GM12878 (cell line): ENCODE measurements at regions not wholly inside any gene's neighbourhood (a gene's known extent, or its start where the extent isn't known, plus 50 kb on each side); places are given as distances from the start of the nearest gene placed in this dataset.

ENCODE experiments used
- ATAC-seq: fragments of 200-7000 bp; cut with Tn5 transposase; 3 replicates; pipeline ENCODE4 v1.9.1; 2020; ENCODE audit warnings: mild to moderate bottlenecking, moderate library complexity
- BruUV-seq: library from RNA; stranded (reverse); fragments of 400-500 nt; replicated peaks from 2 replicates; lab custom pipeline; 2021; lab: Mats Ljungman, UMichigan
- CTCF ChIA-PET: fragments of 300-600 bp; sonication (Branson Sonifier 250); formaldehyde crosslinking; extraction: SDS; loops from one replicate; lab custom pipeline; 2021; ENCODE audit warnings: inconsistent platforms; lab: Yijun Ruan, JAX
- POLR2A ChIA-PET: fragments of 350-600 bp; formaldehyde crosslinking; extraction: SDS; loops from one replicate; lab custom pipeline; 2021; ENCODE audit warnings: inconsistent platforms; lab: Charles Lee
- RAD21 ChIA-PET: fragments of 300-600 bp; sonication (Branson Sonifier 250); formaldehyde crosslinking; loops from one replicate; lab custom pipeline; 2023; ENCODE audit warnings: antibody characterized with exemption; ENCODE audit not compliant: unreplicated experiment; lab: Charles Lee
- SMC1A ChIA-PET: fragments of 300-600 bp; sonication (Branson Sonifier 250); formaldehyde crosslinking; loops from one replicate; lab custom pipeline; 2023; ENCODE audit not compliant: unreplicated experiment, uncharacterized antibody; lab: Charles Lee
- DNase-seq: peaks from one replicate; pipeline ENCODE4 v3.0.0-alpha.2; 2011; ENCODE audit warnings: low read depth, low spot score
- FAIRE-seq: peaks from 3 replicates; lab custom pipeline; 2011; peaks lifted over from hg19 to GRCh38; lab: Jason Lieb, UNC
- H2AFZ ChIP-seq: 2 replicates; pipeline ENCODE4 v1.6.0; 2011; ENCODE audit warnings: low read depth, low read length, control low read depth; ENCODE audit not compliant: control insufficient read depth
- H3K27ac ChIP-seq: 2 replicates; pipeline ENCODE4 v1.5.1; 2011; ENCODE audit warnings: control low read depth; ENCODE audit not compliant: control insufficient read depth, insufficient read depth
- H3K27me3 ChIP-seq, 2 experiments: replicated peaks in 1 of 2; 2 replicates each; pipeline versions ENCODE4 v1.6.0 to v1.6.1; 2011; ENCODE audit warnings: low read length in 1 of 2; ENCODE audit not compliant: control insufficient read depth in 2 of 2, insufficient read depth in 2 of 2
- H3K36me3 ChIP-seq, 2 experiments: 2 replicates each; pipeline ENCODE4 v1.5.1; 2011; ENCODE audit warnings: low read length in 1 of 2; ENCODE audit not compliant: control insufficient read depth in 2 of 2, insufficient read depth in 2 of 2
- H3K4me1 ChIP-seq: 2 replicates; pipeline ENCODE4 v1.6.1; 2011; ENCODE audit warnings: mild to moderate bottlenecking, low read length, moderate library complexity, mixed read lengths; ENCODE audit not compliant: control insufficient read depth, insufficient read depth
- H3K4me2 ChIP-seq: 2 replicates; pipeline ENCODE4 v1.6.0; 2011; ENCODE audit warnings: control low read depth; ENCODE audit not compliant: control insufficient read depth, insufficient read depth
- H3K4me3 ChIP-seq: fragments of 200-600 bp; sonication (generic); 2 replicates; pipeline ENCODE4 v1.5.1; 2016
- H3K79me2 ChIP-seq: 2 replicates; pipeline ENCODE4 v1.6.0; 2011; ENCODE audit warnings: low read length; ENCODE audit not compliant: control insufficient read depth, insufficient read depth
- H3K9ac ChIP-seq: 2 replicates; pipeline ENCODE4 v1.8.0; 2011; ENCODE audit warnings: low read length, control low read depth, mixed read lengths; ENCODE audit not compliant: control insufficient read depth, insufficient read depth
- H3K9me3 ChIP-seq: replicated peaks from 3 replicates; pipeline ENCODE4 v1.5.1; 2011; ENCODE audit warnings: mild to moderate bottlenecking, low read length; ENCODE audit not compliant: control insufficient read depth, insufficient read depth
- H4K20me1 ChIP-seq: 2 replicates; pipeline ENCODE4 v1.6.0; 2011; ENCODE audit not compliant: control insufficient read depth, insufficient read depth
- EP300 ChIP-seq, 2 experiments: fragments of 150-350 bp in 1 of 2; IDR thresholded peaks; 2 replicates each; pipeline ENCODE4 v1.6.1; 2011 to 2012; ENCODE audit warnings: low read depth in 2 of 2, low read length in 2 of 2, borderline replicate concordance in 1 of 2, improper control_type of control experiment in 1 of 2, inconsistent platforms in 1 of 2; ENCODE audit not compliant: control insufficient read depth in 1 of 2
- MEF2A ChIP-seq: IDR thresholded peaks from 2 replicates; pipeline ENCODE4 v1.6.1; 2011; ENCODE audit warnings: low read depth, mild to moderate bottlenecking, low read length, moderate library complexity; ENCODE audit not compliant: insufficient read depth
- NFYA ChIP-seq: IDR thresholded peaks from 2 replicates; pipeline ENCODE4 v1.6.1; 2011; ENCODE audit warnings: low read depth, mild to moderate bottlenecking, low read length, improper control_type of control experiment, borderline replicate concordance
- NR2C2 ChIP-seq: IDR thresholded peaks from 2 replicates; pipeline ENCODE4 v1.6.1; 2011; ENCODE audit warnings: borderline replicate concordance, low read depth; ENCODE audit not compliant: control insufficient read depth, insufficient read length
- RAD51 ChIP-seq: fragments of 450-650 bp; IDR thresholded peaks from 2 replicates; pipeline ENCODE4 v1.6.1; 2016; ENCODE audit warnings: moderate library complexity, mild to moderate bottlenecking, inconsistent platforms
- SMAD5 ChIP-seq: IDR thresholded peaks from 2 replicates; pipeline ENCODE4 v1.6.1; 2016; ENCODE audit warnings: antibody characterized with exemption, low read depth
- SMARCA5 ChIP-seq: fragments of 450-650 bp; IDR thresholded peaks from 2 replicates; pipeline ENCODE4 v1.6.1; 2017; ENCODE audit warnings: mild to moderate bottlenecking
- SREBF1 ChIP-seq: IDR thresholded peaks from 2 replicates; pipeline ENCODE4 v1.6.1; 2012; ENCODE audit warnings: mild to moderate bottlenecking, low read length
- STAT3 ChIP-seq: IDR thresholded peaks from 2 replicates; pipeline ENCODE4 v1.6.1; 2011; ENCODE audit warnings: low read depth, low read length, improper control_type of control experiment
- ZSCAN29 ChIP-seq: fragments of 450-650 bp; IDR thresholded peaks from 2 replicates; pipeline ENCODE4 v1.6.1; 2017; ENCODE audit warnings: mild to moderate bottlenecking, moderate library complexity
- WGBS: methylation state at CpG from one replicate; pipeline ENCODE4 v1.1.6; 2016; ENCODE audit warnings: low lambda C conversion rate; ENCODE audit not compliant: insufficient replicate concordance, insufficient coverage; ENCODE audit errors: missing lambda C conversion rate; 5-methylcytosine and 5-hydroxymethylcytosine counted together
- in situ Hi-C: fragments of 300-500 bp; cut with MboI; formaldehyde crosslinking; loops from 9 replicates; pipeline ENCODE4 v1.14.3; 2018; ENCODE audit warnings: mixed read lengths
- intact Hi-C: fragments of 100-400 bp; cut with micrococcal nuclease; formaldehyde crosslinking; loops from one replicate; pipeline ENCODE4 v1.14.2; 2022; ENCODE audit not compliant: unreplicated experiment
- TF ChIP-seq, protein P1 (sequence below): IDR thresholded peaks from 2 replicates; pipeline ENCODE4 v1.6.1; 2012; ENCODE audit warnings: mild to moderate bottlenecking, low read depth, low read length

DNA sequence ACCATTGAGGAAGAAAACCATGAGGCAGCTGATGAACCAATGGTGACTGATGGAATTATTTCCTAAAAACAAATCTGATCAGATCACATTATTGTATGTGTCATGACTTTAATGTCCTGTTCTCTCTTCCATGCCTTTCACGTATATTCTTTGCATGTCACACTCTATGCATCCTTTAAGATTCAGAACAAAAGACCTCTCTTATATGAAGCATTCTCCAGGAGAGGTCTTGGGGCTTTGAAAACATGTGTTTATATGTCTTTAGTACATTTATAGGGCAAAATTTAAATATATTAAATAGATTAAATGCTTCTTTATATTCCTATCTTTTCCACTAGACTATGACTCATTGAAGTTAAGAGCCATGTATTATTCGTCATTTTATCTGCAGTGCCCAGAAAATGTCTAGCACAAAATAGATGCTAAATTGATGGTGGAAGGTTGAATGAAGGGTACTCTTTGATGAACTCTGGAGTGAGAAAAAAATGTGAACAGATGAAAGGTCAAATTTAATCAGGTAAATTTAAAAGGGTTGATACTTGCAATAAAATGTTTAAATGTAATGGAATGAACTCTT is 196.3 kb downstream of the PSAT1 start (continued):
- no peak for TF ChIP-seq ZSCAN29
- TF ChIP-seq RAD51, result no peak

DNA sequence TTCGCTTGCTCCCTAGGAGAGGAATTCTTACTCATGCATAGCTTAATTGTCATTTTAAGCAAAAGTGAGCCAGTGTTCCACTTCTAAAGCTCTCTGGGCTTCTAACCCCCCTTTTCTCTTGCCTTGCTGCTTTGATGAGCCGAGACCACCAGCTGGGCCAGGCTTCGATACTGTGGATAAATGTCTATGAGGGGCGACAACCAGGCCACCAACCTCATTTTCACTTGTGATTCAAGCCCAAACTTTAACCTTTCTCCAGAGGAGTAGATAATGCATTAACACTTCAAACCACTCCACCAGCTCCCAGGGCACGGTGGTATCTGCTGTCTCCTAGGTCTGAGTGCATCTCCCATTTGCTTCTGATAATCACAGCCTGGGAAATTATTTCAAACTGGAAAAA is 205.6 kb downstream of the PSAT1 start:
- Histone ChIP-seq H4K20me1 (no peaks in the 10 kb centered on the region), H3K79me2 (no peaks in the 10 kb centered on the region), H3K27me3 (no peaks in the 10 kb centered on the region), H3K9ac (no peak overlapping the region), H3K4me1 (no peaks in the 10 kb centered on the region), H3K4me3 (no peak overlapping the region), H3K36me3 (no peaks in the 10 kb centered on the region), H3K27ac (no peak overlapping the region), H3K4me2 (no peak overlapping the region), H3K9me3 (no peaks in the 10 kb centered on the region), H2AFZ (no peak overlapping the region)
- ATAC-seq (no peak), DNase-seq (no peak), FAIRE-seq (no peak)
- no TSS peak for BruUV-seq
- in situ Hi-C loops (no loop called here), intact Hi-C loops (no loop called here)
- WGBS, result 12% methylated on average over 5 of the region's 5 CpGs
- RAD21 ChIA-PET, result no interaction called here
- CTCF ChIA-PET, result interaction anchor here (0.6 kb wide), 1 partner anchor 1102 kb away, joined by 4 read pairs; no protein-coding TSS in a partner anchor
- SMC1A ChIA-PET, result no interaction called here
- no peak for TF ChIP-seq EP300 (IDR thresholded peaks at IDR 0.05; ENCODE audit: borderline replicate concordance in 1 of 2, control insufficient read depth in 1 of 2, low read depth in 2 of 2, low read length in 2 of 2)
- no peak for TF ChIP-seq SMAD5
- TF ChIP-seq NFYA, result no peak
- TF ChIP-seq, protein P1, sequence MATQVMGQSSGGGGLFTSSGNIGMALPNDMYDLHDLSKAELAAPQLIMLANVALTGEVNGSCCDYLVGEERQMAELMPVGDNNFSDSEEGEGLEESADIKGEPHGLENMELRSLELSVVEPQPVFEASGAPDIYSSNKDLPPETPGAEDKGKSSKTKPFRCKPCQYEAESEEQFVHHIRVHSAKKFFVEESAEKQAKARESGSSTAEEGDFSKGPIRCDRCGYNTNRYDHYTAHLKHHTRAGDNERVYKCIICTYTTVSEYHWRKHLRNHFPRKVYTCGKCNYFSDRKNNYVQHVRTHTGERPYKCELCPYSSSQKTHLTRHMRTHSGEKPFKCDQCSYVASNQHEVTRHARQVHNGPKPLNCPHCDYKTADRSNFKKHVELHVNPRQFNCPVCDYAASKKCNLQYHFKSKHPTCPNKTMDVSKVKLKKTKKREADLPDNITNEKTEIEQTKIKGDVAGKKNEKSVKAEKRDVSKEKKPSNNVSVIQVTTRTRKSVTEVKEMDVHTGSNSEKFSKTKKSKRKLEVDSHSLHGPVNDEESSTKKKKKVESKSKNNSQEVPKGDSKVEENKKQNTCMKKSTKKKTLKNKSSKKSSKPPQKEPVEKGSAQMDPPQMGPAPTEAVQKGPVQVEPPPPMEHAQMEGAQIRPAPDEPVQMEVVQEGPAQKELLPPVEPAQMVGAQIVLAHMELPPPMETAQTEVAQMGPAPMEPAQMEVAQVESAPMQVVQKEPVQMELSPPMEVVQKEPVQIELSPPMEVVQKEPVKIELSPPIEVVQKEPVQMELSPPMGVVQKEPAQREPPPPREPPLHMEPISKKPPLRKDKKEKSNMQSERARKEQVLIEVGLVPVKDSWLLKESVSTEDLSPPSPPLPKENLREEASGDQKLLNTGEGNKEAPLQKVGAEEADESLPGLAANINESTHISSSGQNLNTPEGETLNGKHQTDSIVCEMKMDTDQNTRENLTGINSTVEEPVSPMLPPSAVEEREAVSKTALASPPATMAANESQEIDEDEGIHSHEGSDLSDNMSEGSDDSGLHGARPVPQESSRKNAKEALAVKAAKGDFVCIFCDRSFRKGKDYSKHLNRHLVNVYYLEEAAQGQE, result no peak
- no peak for TF ChIP-seq MEF2A
- no peak for TF ChIP-seq SMARCA5
- TF ChIP-seq STAT3, result no peak
- TF ChIP-seq NR2C2, result no peak
- no peak for TF ChIP-seq SREBF1
- POLR2A ChIA-PET, result no interaction called here
